ENCODE measurements at regions not wholly inside any gene's neighbourhood (a gene's known extent, or its start where the extent isn't known, plus 50 kb on each side); places are given as distances from the start of the nearest gene placed in this dataset.
"Not testable (repeated sequence)": the region's sequence is repeated elsewhere in the genome, so short reads cannot be mapped to it uniquely, and the experiment has no call there.

GRCh38 chr16:29334776-29335548 is 71.5 kb downstream of the NPIPB11 start:
- DNase-seq (ENCODE audit: low spot score); H3K27me3 Mint-ChIP-seq (ENCODE audit: insufficient read depth, low read depth); H3K9me3 ChIP-seq (ENCODE audit: low read depth); H3K9ac ChIP-seq; H4K20me1 ChIP-seq (ENCODE audit: low read depth); H3K27ac ChIP-seq; H3K27me3 ChIP-seq; H3F3A ChIP-seq (ENCODE audit: low read depth); H3K4me3 ChIP-seq; H3K4me1 ChIP-seq; H3K9me3 Mint-ChIP-seq; H3K4me2 ChIP-seq; H3K4me3 Mint-ChIP-seq; H3K36me3 ChIP-seq; H3K79me2 ChIP-seq (ENCODE audit: low read depth); H2AFZ ChIP-seq (replicated peaks); H3K36me3 Mint-ChIP-seq: not testable (repeated sequence)
- peak overlapping the region; percentile 67 for H3K27ac Mint-ChIP-seq
- H3K4me1 Mint-ChIP-seq: peaks cover 31% of the 10 kb centered on the region

DNA sequence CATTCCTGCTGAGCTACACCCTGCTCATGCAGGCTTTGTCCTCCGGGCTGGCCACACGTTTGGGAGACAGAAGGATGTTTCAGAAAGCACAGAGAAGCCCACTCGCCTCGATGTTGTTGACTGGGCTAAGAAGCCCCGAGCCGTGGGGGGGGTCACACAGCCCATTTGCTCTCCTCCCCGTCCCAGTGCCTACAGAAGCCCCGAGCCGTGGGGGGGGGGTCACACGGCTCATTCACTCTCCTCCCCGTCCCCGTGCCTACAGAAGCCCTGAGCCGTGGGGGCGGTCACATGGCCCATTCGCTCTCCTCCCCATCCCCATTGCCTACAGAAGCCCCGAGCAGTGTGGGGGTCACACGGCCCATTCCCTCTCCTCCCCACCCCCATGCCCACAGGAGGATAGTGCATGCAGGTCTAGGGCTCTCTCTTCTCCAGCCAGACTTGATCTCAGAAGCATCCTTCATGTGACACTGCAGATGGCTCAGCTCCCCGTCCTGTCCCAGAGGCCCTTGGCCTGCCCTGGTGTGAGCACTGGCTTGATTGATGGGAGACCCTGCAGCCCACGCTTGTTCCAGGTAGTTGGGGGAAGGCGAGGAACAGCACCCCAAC is 72.9 kb downstream of the NPIPB11 start:
- not testable (repeated sequence) for H3K27me3 Mint-ChIP-seq (ENCODE audit: insufficient read depth, low read depth); H4K20me1 ChIP-seq (ENCODE audit: low read depth); H3K27ac ChIP-seq; H3K4me1 ChIP-seq; H3K36me3 ChIP-seq; H3K9me3 ChIP-seq (ENCODE audit: low read depth); DNase-seq (ENCODE audit: low spot score); H3K9ac ChIP-seq; H3K4me2 ChIP-seq; H3K4me3 ChIP-seq; H3K4me3 Mint-ChIP-seq; H3K79me2 ChIP-seq (ENCODE audit: low read depth); H3F3A ChIP-seq (ENCODE audit: low read depth); H3K27me3 ChIP-seq; H3K36me3 Mint-ChIP-seq; H2AFZ ChIP-seq (replicated peaks); H3K9me3 Mint-ChIP-seq
- Mint-ChIP-seq H3K27ac (peak overlapping the region; percentile 87), H3K4me1 (peaks cover 42% of the 10 kb centered on the region)

DNA sequence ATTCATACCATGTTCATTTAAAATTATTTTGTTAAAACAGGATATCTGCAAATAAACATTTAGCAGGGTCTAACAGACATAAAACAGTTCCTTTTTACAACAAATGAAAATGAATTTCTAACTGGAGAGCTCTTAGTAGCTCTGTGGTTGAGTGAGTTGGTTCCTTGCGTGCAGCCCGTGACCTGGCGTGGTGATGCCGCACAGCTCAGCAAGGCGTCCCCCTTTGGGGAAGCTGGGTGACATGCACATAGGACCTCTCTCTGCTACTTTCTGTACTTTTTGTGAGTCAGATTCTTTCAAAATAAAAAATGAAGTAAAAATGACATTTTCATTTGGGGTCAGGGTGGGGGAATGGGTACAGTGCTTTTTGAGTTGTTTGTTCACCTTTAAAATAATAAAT is 75.9 kb downstream of the NPIPB11 start:
- H3K27ac Mint-ChIP-seq; H3K27ac ChIP-seq; H3K9me3 Mint-ChIP-seq; H3K27me3 Mint-ChIP-seq (ENCODE audit: insufficient read depth, low read depth); DNase-seq (ENCODE audit: low spot score); H3K36me3 Mint-ChIP-seq; H3K79me2 ChIP-seq (ENCODE audit: low read depth); H4K20me1 ChIP-seq (ENCODE audit: low read depth); H3F3A ChIP-seq (ENCODE audit: low read depth); H3K9me3 ChIP-seq (ENCODE audit: low read depth); H3K4me2 ChIP-seq; H3K36me3 ChIP-seq; H3K27me3 ChIP-seq; H3K9ac ChIP-seq; H2AFZ ChIP-seq (replicated peaks); H3K4me3 ChIP-seq; H3K4me3 Mint-ChIP-seq; H3K4me1 ChIP-seq: not testable (repeated sequence)
- peaks cover 47% of the 10 kb centered on the region for H3K4me1 Mint-ChIP-seq

DNA sequence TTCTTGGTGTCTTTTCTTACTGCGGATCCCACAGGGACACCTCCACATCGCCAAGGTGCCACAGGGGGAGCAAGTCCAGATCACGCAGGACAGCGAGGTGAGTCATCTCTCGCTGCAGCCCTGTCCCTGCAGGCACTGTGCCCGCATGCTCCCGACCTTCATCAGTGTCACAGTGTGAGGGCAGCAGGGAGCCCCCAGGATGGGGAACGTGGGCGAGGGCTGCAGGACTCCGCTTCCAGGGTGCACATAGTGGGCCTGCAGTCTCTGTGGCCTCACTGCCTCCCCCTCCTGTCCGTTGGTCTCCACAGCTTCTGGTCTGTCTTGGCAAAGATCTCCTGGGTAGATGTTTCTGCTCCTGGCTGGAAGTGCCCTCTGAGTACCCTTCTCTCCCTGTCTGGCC is 78.0 kb downstream of the NPIPB11 start:
- not testable (repeated sequence) for H3K36me3 ChIP-seq; H3F3A ChIP-seq (ENCODE audit: low read depth); H3K4me3 Mint-ChIP-seq; H3K9me3 ChIP-seq (ENCODE audit: low read depth); H4K20me1 ChIP-seq (ENCODE audit: low read depth); H3K27ac ChIP-seq; H3K4me1 ChIP-seq; H3K36me3 Mint-ChIP-seq; DNase-seq (ENCODE audit: low spot score); H3K27me3 ChIP-seq; H3K4me2 ChIP-seq; H3K9ac ChIP-seq; H3K27ac Mint-ChIP-seq; H3K79me2 ChIP-seq (ENCODE audit: low read depth); H3K4me3 ChIP-seq; H3K9me3 Mint-ChIP-seq; H2AFZ ChIP-seq (replicated peaks)
- Mint-ChIP-seq H3K4me1 (peaks cover 42% of the 10 kb centered on the region), H3K27me3 (ENCODE audit: insufficient read depth, low read depth) (peaks cover 11% of the 10 kb centered on the region)

- Mint-ChIP-seq H3K27ac (peak overlapping the region; percentile 81), H3K4me1 (peaks cover 39% of the 10 kb centered on the region), H3K27me3 (ENCODE audit: insufficient read depth, low read depth) (peaks cover 11% of the 10 kb centered on the region)
- not testable (repeated sequence) for H3F3A ChIP-seq (ENCODE audit: low read depth); H3K27me3 ChIP-seq; DNase-seq (ENCODE audit: low spot score); H3K36me3 Mint-ChIP-seq; H3K27ac ChIP-seq; H3K4me1 ChIP-seq; H3K79me2 ChIP-seq (ENCODE audit: low read depth); H3K9me3 Mint-ChIP-seq; H3K36me3 ChIP-seq; H4K20me1 ChIP-seq (ENCODE audit: low read depth); H3K4me3 ChIP-seq; H3K4me2 ChIP-seq; H3K4me3 Mint-ChIP-seq; H3K9ac ChIP-seq; H2AFZ ChIP-seq (replicated peaks); H3K9me3 ChIP-seq (ENCODE audit: low read depth)
These were observed 78.7 kb downstream of the NPIPB11 start for GRCh38 chr16:29327631-29328408.

GRCh38 chr16:29326164-29327125 is 80.1 kb downstream of the NPIPB11 start:
- not testable (repeated sequence) for H3K27ac ChIP-seq; H3K9me3 Mint-ChIP-seq; H4K20me1 ChIP-seq (ENCODE audit: low read depth); H3K4me1 ChIP-seq; H3K9me3 ChIP-seq (ENCODE audit: low read depth); H3K4me3 Mint-ChIP-seq; H3K36me3 Mint-ChIP-seq; H3K36me3 ChIP-seq; H3K27me3 ChIP-seq; H2AFZ ChIP-seq (replicated peaks); H3K79me2 ChIP-seq (ENCODE audit: low read depth); H3K4me3 ChIP-seq; H3F3A ChIP-seq (ENCODE audit: low read depth); H3K4me2 ChIP-seq; DNase-seq (ENCODE audit: low spot score); H3K9ac ChIP-seq
- H3K27me3 Mint-ChIP-seq (ENCODE audit: insufficient read depth, low read depth): peaks cover 11% of the 10 kb centered on the region
- peaks cover 48% of the 10 kb centered on the region for H3K4me1 Mint-ChIP-seq
- H3K27ac Mint-ChIP-seq: peak overlapping the region; percentile 76

DNA sequence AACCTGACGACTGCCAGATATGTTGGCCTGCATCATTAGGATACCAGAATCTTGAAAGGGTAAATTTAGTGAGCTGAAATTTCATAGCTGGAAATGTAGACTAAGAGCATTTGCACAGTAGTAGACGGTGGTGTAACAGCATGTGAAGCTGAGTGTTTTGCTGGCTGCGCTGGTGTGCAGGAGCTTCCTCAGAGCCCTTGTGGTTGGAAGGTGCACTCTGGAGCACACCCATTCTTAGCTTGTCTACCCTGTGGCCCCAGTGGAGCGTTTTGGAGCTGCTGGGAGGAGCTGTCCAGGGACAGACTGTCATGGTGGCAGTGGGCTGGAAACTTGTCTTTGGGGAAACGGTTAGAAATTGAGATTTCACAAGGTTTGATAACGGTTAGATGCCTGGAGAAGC is 82.8 kb downstream of the NPIPB11 start:
- not testable (repeated sequence) for DNase-seq (ENCODE audit: low spot score); H3K9me3 ChIP-seq (ENCODE audit: low read depth); H3K4me3 Mint-ChIP-seq; H3K79me2 ChIP-seq (ENCODE audit: low read depth); H3K4me2 ChIP-seq; H2AFZ ChIP-seq (replicated peaks); H3K4me3 ChIP-seq; H3K36me3 Mint-ChIP-seq; H3K36me3 ChIP-seq; H3K27me3 ChIP-seq; H3F3A ChIP-seq (ENCODE audit: low read depth); H4K20me1 ChIP-seq (ENCODE audit: low read depth); H3K27ac ChIP-seq; H3K9ac ChIP-seq; H3K9me3 Mint-ChIP-seq
- peak overlapping the region; percentile 64 for H3K27ac Mint-ChIP-seq
- H3K27me3 Mint-ChIP-seq (ENCODE audit: insufficient read depth, low read depth): peaks cover 16% of the 10 kb centered on the region
- H3K4me1 Mint-ChIP-seq: peaks cover 58% of the 10 kb centered on the region
- H3K4me1 ChIP-seq: peaks cover 11% of the 10 kb centered on the region
